GM18907 (cell line): ENCODE measurements at regions not wholly inside any gene's neighbourhood (a gene's known extent, or its start where the extent isn't known, plus 50 kb on each side); places are given as distances from the start of the nearest gene placed in this dataset.

Experiments used
- ATAC-seq: cut with Tn5 transposase; IDR thresholded peaks from one replicate; pipeline ENCODE4 v1.9.1; 2021; ENCODE audit warnings: mild to moderate bottlenecking, moderate library complexity; ENCODE audit not compliant: unreplicated experiment

DNA sequence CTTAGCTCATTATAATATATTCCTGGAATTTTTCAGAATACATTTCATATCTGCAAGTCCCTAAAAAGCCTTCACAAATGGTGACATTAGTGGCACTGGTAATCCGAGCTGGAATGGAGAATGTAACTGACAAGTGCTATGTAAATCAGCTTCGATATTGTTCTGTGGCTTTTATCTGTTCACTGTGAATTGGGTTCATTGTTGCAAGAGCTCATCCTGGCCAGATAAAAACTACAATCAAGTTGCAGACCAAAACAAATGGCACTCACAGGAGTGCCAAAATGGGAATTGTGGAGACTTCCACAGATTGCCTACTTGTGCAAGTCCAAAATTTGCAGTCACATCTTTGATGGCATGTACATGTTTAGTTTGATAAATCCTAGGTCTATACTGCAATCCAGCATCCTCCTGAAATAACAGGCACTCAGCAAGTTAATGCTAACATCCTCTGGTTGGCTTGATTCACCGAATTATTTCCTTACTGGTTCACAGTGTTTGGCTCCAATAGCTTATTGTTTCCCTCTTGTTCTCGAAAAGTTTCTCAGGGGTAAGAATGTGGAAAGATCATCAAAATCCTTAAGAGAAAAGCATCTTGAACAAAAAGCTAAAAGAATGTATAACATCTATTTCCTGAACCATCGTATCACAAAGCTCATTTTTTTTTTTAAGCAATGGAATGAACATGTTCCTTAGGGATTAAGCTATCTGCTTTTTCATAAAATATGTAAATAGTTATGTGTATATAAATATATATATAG is 904.9 kb downstream of the CENPC start:
- ATAC-seq: no peak

DNA sequence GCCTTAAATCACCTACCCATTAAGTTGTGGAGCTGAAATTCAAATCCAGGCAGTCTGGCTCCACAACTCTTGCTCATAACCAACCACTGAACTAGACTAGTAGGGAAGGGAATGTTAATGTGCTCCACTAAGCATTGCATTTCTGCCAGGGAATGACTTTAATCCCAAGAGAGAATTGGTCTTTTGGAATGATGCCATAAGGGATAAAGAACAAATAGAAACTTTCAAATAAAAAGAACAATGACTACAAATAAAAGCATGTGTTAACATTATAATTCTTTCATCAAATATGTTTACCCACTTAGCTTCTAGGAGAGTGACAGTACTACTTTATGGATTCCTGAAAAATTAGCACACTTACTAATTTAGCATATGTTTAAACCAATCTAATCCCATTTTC is 905.9 kb downstream of the CENPC start:
- ATAC-seq: no peak

DNA sequence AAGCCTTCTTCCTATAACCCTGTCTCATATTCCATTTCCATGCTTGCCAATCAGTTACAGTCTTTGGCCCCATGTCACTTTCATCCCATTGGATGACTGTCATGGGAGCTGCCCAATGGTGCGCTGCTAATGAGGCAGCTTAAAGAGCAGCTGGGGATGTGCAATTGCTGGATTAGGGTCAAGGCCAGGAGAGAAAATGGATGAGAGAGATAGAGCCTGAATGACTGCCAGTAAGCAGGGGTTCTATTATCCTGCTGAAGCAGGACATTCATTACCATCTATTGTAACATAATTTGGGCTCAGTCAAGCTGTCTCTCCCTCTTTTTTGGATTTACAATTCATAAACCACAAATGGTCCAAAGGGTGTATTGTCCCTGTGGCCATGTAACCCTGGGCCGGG is 909.0 kb downstream of the CENPC start:
- no peak for ATAC-seq

DNA sequence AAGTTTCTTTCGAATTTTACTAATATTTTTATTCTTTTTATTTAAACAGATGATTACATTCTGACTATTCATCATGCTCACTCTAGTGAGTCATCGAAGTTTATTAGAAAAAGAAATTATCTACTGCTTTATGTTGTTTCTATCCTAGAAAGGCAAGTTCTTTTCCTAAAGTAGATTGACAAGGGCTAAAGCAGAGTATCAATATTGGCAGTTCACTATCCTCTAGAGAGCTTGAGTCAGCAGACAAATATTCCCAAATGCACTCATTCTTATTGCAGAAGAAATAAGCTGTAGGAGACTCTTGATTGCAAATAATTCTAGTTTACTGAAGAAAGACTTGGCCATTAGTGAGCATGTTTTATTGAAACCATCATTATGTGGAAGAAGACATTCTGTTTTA is 911.8 kb downstream of the CENPC start:
- no peak for ATAC-seq

DNA sequence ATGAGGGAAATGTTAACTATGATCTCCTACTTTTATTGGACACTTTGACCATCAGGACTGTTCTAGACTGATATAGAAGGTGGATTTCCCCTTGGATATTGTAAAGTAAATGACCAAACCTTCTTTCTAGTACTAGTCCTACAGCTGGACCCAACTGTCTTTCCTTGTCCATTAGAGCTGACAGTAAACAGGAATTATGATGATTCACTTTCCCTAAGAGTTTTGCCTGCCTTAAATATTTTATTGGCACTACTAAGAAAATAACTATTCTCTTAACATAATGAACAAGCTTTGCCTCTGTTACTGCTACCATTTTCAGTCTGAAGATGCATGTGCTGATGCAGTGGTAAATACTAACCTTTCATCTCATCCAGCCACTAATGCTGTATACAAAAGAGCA is 915.4 kb downstream of the CENPC start:
- no peak for ATAC-seq

DNA sequence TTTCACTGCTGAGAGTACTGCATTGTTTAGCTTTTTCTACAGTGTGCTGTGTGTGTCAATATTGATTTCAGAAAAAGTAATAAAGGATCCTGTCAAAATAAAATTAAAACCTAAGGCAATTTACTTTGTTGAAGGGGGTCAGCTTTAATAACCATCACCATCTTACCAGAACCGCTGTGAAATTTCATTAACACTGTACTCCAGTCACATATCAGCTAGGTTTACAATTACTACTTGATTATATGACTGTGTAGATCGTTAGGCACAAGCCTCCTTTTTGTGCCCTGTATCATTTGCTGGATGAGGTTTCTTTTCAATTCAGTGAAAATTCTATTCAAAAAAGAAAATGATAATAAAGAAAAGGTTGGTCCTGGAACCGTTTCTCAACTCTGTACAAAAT is 917.2 kb downstream of the CENPC start:
- no peak for ATAC-seq

DNA sequence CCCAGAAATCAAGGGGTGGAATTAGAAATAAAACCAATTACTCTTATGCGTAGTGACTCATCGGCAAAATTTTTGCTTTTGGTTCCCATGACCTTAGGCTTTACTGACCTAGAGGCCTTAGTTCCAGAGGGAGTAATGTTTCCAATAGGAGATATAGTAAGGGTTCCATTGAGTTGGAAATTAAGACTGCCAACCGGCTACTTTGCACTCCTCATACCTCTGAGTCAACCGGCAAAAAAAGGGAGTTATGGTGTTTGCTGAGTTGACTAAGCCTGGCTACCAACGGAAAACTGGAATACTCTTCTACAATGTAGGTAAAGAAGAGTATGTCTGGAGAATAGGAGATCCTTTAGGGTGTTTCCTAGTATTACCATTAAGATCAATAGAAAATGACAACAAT is 919.8 kb downstream of the CENPC start:
- no peak for ATAC-seq

DNA sequence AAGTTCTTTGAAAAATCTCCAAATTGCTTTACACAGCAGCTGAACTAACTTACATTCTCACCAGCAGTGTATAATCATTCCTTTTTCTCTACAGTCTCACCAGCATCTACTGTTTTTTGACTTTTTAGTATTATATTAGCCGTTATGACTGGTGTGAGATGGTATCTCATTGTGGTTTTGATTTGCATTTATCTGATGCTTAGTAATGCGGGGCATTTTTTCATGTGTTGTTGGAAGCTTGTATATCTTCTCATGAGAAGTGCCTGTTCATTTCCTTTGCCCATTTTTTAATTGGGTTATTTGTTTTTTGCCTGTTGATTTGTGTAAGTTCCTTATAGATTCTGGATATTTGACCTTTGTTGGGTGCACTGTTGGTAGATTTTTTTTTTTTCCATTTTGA is 931.7 kb downstream of the CENPC start:
- ATAC-seq: no peak

DNA sequence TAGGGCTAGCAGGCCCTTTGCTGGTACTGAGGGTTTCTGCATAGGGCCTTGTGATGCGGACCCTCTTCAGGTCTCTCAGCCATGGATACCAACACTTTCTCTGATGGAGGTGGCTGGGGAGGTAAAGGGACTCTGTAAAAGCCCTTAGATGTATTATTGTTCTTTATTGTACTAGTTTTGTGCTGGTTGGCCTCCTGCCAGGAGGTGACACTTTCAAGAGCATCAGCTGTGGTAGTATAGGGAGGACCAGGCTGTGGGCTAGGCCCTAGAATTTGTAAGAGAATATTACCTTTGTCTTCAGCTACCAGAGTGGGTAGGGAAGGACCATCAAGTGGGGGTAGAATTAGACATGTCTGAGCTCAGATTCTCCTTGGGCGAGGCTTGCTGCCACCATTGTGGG is 936.3 kb downstream of the CENPC start:
- ATAC-seq: no peak

DNA sequence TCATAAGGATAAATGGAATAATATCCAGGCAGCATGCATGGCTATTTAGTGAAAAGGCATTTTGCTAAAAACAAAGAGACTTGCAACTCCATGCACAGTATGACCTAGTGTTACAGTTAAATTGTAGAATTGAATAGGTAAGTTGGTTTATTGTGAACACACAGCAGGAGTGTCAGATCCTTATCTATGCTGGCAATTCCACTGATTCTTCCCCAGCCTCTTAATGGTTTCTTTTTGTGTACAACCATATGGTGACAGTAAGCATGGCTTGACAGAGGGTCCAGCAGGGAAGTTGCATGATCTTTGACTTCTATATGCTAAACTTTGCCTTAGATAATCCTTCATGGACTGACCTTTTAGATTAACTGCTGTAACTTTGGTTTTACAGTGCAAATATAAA is 936.6 kb upstream of the EPHA5 start:
- ATAC-seq: no peak

DNA sequence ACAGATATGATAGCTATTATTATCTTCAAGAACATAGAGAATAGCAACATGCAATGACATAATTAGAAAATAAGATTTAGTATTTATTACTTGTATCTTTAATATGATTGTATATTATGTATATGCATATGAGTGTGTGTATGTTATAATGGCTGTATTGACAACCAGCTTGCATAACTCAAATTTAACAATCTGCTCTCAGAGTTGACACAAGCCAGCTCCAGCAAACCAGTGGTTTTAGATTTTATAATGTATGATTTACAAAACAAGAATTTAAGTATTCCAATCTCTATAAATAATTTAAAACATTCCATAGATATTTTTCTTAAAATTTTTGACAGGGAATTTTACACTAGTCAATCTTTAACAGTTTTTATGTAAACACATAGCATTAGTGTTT is 935.9 kb upstream of the EPHA5 start:
- no peak for ATAC-seq

DNA sequence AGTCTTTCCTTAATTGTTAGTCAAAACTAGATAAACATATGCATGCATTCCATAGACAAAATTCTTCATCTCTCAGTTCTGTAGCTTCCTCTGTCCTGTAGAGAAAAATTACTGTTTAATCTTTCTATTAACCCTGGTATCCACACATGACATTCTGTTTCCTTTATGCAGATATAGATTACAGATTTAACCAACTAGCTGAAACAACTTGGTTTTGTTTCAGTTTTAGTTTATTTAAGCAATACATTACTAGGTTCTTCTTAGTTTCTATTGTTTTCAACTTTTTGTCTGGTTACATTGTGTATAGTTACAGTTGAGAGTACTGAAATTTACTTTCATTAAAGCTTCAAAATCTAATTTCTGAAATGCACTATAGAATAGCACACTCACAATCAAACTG is 933.9 kb upstream of the EPHA5 start:
- ATAC-seq: peak; percentile 59

DNA sequence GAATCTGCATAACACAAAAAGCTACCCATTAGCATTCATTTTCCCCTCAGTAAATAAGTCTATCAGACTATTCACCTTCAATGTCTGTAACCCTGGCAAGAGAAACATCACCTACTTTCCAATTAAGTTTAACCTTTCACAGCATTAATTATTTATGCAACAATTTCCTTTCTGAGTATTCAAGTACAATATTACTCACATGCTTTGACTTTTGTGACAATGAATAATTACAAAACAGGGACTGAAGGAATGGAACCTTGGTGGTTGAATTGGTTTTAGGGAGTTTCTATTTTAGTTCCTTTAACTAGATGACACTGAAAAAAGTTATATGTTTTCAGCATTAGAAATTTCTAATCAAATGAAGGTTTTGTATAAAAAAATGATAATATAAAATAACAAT is 932.3 kb upstream of the EPHA5 start:
- ATAC-seq: peak; percentile 52

DNA sequence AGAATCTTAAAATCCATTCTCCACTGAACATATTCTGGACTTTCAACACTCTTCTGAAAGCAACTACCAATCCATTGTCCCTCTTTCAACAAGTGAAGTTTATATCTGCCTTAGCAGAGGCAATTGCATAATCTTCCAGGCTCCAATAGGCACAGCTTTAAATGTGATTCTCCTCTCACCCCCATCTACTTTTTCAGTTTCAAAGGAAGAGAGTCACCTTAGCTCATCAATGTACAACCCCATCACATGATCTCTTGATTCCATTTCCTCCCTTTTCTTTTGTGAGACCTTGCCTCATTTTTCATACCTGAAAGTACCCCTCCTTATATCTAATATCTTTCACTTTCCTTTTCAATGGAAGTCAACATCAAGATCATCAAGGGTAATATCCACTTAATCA is 921.7 kb upstream of the EPHA5 start:
- no peak for ATAC-seq

DNA sequence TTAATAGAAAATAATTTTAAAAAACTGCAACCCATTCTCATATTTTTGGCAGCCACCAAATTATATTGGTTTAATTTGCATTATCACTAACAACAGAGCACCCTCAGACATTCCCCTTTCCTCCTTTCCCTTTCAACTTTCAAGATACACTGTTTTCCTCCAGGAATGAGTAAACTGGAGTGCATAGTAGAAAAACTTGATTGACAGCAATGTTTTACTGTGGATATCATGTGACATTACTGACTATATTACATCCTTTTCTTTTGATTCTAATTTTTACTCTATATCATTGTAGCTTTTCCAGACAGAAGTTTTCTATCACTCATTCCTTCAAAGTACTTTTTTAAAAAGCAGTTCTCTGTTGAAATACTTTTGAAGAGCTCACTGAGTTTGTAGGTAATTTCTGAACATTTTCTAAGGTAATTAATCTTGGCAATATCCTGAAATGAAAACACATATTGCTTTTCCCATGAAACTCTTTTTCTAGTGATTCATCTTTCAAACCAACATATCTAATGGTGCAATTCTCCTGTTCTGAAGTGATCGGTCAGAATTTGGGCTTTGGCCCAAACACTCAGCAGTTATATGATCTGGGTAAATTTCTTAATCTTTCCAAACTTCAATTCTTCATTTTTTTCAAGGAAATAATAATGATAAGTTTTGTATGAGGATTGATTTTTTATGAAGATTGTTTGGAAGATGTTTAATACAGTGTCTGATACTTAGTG is 920.4 kb upstream of the EPHA5 start:
- ATAC-seq: no peak

DNA sequence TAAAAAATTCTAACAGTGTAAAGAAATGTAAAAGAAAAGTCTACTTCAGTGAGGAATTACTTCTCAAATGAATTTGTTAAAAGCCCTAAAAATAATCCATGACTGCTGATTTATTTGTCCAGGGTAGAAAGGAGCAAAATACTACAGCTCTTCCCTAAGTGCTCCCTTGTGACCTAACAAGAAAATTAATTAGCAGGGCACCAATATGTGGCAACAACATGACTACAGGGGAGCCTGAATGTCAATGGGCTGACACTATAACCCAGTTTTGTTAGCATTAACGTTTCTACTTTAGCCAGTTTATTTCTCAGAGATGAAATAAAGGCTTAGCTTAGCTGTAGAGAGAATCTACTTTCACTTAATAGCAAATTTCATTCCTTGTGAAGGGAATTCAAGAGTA is 918.9 kb upstream of the EPHA5 start:
- ATAC-seq: no peak

DNA sequence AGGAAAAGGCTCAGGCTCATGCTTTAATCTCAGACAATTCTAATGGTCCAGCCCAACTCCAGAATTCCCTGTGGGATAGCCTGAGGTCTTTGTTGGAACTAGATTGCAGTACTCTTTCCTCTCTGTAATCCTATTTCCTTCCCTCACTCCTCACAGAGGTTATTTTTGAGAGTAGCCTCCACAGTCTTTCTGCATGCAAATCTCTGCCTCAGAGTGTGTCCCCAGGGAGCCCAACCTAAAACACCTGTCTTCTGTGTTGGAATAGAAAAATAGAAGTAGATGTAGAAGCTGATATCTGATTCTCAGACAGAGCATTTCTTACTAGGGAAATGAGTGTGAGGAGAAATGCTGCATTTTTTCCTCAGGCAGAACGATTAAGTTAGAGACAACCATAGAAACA is 915.5 kb upstream of the EPHA5 start:
- peak; percentile 58 for ATAC-seq

DNA sequence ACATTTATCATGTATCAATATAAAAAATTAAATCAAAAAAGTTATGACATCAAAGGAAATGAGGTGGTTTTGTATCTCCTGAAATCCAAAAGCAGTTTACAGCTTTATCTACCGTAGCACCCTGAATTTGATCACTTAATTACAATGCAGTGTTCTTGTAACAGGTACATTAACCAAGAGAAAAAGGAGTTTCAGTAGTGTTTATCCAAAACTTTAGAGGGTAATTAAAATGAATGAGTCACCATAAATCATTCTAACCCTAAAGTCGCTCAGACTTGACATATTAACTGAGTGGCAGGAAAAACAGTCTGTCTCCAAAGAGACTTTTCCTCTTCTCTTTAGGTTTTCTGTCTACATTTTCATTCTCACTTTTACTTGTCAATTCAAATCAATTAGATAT is 907.6 kb upstream of the EPHA5 start:
- no peak for ATAC-seq

DNA sequence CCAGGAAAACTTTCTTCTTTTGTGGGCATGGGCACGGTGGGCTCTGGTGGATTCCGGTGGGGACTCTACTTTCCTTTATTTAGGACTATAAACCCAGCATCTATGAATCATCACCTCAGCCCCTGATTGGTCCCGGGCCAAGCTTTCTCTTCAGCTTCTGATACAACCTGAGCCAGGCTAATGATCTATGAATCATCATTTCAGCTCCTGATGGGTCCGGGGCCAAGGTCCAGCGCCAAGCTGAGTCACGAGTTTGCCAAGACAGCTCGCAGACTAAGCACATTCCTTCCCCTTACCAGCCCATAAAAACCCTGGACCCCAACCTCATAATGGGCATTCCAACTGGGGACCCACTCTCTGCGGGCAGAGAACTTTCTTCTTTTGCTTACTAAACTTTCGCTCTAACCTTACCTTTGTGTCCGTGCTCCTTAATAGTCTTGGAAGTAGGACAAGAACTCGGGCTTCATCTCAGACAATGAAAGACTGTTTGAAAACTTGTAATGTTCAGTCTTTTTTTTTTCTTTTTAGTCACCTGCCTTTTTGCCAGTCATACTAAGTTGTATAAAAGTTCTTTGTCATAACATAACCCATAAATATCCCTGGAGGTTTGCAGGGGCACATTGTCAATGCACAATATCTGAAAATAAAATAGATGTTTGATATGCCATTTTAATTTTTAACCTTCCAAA is 904.9 kb upstream of the EPHA5 start:
- no peak for ATAC-seq

DNA sequence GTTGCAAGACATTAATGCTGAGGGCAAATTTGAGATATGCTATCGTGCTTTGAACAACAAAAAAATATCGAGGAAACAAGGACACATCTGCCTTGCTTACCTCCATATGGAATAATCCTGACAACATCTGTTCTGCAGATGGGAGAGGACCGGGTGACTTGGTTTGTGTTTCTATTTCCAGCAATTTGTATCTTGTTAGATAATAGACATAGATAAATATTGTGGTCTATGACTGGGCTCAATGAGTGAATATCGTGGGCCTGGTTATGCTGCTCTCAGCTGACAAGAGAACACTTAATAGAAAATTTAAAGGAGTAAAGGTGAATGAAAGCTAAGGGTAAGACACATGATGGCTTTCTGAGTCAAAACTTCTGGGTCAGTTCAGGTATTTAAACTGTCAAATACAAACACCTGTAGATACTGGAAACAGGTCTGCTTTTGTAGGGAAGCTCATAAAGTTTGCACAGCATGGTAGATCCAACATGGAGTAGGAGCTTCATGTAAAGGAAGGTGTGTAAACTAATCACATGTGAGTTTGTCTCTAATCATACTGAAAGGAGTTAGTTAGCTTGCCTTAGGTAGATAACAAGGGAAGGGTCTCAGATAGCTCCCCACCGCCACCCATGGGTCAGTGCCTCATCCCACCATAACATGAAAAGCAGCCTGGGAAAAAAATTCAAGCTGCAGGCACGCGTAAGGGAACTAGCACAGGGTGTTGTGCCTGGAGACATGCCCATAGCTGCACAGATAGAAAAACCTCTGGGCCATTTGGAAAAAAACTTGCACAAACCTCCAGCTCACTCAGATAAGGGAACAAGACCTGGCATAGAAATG is 904.1 kb upstream of the EPHA5 start:
- no peak for ATAC-seq

DNA sequence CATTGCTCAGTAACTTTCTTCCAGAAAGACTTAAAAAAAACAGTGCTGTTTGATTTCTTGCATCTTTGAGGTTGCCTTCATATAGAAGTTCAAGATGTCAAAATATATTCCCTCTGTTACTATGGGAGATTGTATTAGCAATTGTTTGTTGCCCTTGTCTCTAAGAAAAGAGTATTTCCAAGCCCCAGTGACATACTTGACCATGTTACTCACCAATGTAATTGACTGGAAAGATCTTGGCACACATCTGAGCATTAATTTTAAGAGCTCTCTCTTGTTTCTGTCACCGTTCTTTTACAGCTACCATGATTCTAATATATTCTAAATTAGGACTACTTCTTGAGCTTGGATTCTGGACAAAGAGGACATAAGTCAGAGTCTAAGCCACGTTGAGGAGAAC is 902.7 kb upstream of the EPHA5 start:
- ATAC-seq: no peak
